ENCODE measurements at regions not wholly inside any gene's neighbourhood (a gene's known extent, or its start where the extent isn't known, plus 50 kb on each side); places are given as distances from the start of the nearest gene placed in this dataset.

DNA sequence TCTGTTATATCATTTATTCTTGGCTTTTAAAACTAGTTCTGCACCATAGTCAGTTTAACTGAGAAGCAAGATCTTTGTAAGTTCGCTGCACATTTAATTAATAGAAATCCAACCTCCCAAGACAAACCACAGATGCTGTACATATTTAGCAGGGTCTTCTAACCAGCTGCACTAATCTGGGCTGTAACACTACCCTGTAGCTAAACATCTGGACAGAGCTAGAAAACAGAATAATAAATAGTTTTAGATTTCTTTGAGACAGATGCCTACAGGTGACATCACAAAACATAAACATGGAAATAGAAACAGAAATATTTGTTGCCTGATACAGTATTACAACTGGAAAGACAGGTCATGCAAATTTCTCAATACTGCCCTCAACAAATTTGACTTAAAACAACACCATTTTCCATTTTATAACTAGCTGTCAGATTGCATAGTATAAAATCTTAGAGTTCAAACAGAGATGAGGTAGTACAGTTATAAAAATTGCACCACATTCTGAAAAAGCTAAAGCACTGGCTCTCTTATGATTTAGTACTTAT, 315.1 kb downstream of the NR4A2 start:
- ATAC-seq (ENCODE audit: low read depth) (no peak), DNase-seq (ENCODE audit: low spot score) (no peak)

DNA sequence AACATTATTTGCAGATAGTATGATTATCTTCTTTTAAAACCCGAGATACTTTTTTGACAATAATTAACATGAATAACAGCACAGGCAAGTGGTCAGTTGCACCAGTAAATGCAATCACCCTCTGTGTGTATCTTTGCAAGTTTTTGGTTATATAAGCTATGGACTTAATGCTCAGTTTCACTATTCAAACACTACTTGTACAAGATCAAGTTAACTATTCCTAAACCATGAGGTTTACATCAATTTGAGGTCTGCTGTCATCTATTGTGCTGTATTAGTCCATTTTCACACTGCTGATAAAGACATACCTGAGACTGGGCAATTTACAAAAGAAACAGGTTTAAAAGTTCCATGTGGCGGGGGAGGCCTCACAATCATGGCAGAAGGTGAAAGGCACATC, 323.2 kb downstream of the NR4A2 start:
- no peaks in the 10 kb centered on the region for H3K27me3 ChIP-seq (ENCODE audit: insufficient read depth, poor library complexity, severe bottlenecking)
- no peaks in the 10 kb centered on the region for H3K36me3 ChIP-seq (ENCODE audit: low read depth)
- H3K9me3 ChIP-seq (ENCODE audit: severe bottlenecking) = no peaks in the 10 kb centered on the region
- TF ChIP-seq, protein P1, sequence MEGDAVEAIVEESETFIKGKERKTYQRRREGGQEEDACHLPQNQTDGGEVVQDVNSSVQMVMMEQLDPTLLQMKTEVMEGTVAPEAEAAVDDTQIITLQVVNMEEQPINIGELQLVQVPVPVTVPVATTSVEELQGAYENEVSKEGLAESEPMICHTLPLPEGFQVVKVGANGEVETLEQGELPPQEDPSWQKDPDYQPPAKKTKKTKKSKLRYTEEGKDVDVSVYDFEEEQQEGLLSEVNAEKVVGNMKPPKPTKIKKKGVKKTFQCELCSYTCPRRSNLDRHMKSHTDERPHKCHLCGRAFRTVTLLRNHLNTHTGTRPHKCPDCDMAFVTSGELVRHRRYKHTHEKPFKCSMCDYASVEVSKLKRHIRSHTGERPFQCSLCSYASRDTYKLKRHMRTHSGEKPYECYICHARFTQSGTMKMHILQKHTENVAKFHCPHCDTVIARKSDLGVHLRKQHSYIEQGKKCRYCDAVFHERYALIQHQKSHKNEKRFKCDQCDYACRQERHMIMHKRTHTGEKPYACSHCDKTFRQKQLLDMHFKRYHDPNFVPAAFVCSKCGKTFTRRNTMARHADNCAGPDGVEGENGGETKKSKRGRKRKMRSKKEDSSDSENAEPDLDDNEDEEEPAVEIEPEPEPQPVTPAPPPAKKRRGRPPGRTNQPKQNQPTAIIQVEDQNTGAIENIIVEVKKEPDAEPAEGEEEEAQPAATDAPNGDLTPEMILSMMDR (IDR thresholded peaks at IDR 0.05; ENCODE audit: poor library complexity, severe bottlenecking) = no peak
- no peak for ATAC-seq (ENCODE audit: low read depth)
- H3K4me3 ChIP-seq (ENCODE audit: severe bottlenecking) = no peak overlapping the region
- no peak overlapping the region for H3K27ac ChIP-seq (ENCODE audit: poor library complexity, severe bottlenecking)
- no peak for DNase-seq (ENCODE audit: low spot score)
- no peaks in the 10 kb centered on the region for H3K4me1 ChIP-seq (ENCODE audit: insufficient read depth, poor library complexity, severe bottlenecking)

More for the DNA sequence above, 315.1 kb downstream of the NR4A2 start:
- Histone ChIP-seq H3K4me3 (ENCODE audit: severe bottlenecking) (no peak overlapping the region), H3K27ac (ENCODE audit: poor library complexity, severe bottlenecking) (no peak overlapping the region), H3K36me3 (ENCODE audit: low read depth) (no peaks in the 10 kb centered on the region), H3K9me3 (ENCODE audit: severe bottlenecking) (no peaks in the 10 kb centered on the region), H3K4me1 (ENCODE audit: insufficient read depth, poor library complexity, severe bottlenecking) (peaks cover 7% of the 10 kb centered on the region), H3K27me3 (ENCODE audit: insufficient read depth, poor library complexity, severe bottlenecking) (no peaks in the 10 kb centered on the region)
- TF ChIP-seq, protein P1 (IDR thresholded peaks at IDR 0.05; ENCODE audit: poor library complexity, severe bottlenecking) = no peak

DNA sequence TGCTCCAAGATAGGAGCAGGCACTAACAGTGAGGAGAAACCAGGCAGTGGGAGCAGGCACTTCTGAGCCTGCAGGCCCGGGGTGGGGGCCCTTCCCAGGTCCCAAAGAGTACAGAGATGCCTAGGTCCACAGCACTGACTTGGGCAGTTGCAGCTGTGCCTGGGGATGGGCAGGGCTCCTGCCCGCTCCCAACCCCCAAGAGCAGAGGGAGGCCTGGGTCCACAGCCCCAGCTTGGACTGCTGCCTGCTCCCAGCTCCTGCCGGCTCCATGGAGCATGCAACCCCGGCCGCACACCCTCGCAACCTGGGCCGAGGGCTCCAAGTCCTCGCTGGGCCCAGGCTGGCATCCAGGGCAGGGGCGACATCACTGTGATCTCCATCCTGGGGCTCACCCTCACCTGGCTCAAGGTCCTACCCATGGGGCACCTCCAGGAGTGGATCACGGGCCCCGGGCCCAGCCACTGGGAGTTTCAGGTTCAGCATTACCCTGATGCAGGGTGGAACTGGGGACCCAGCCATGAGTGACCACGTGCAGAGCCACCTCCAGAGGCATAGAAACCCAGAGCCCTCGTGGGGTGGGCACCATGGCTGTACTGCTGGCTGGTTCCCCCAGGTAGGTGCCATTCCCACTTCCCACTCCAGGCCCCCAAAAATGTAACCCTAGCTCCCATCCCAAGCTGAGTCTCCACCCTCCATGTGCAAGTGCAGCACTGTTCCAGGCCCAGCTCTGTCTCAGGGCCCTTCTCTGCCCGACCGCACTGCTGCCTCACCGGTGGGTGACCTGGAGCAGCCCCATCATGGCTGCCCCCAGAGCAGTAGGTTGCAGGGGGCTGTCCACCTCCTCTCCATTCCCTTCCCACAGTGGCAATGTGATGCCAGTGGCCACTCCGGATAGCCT, 325.6 kb downstream of the NR4A2 start:
- TF ChIP-seq, protein P1 (IDR thresholded peaks at IDR 0.05; ENCODE audit: poor library complexity, severe bottlenecking) = no peak
- H3K4me3 ChIP-seq (ENCODE audit: severe bottlenecking) = no peak overlapping the region
- no peak for ATAC-seq (ENCODE audit: low read depth)
- DNase-seq (ENCODE audit: low spot score) = no peak
- H3K36me3 ChIP-seq (ENCODE audit: low read depth) = no peaks in the 10 kb centered on the region
- no peaks in the 10 kb centered on the region for H3K27me3 ChIP-seq (ENCODE audit: insufficient read depth, poor library complexity, severe bottlenecking)
- no peaks in the 10 kb centered on the region for H3K9me3 ChIP-seq (ENCODE audit: severe bottlenecking)
- H3K27ac ChIP-seq (ENCODE audit: poor library complexity, severe bottlenecking) = no peak overlapping the region
- H3K4me1 ChIP-seq (ENCODE audit: insufficient read depth, poor library complexity, severe bottlenecking) = no peaks in the 10 kb centered on the region

- Histone ChIP-seq H3K36me3 (ENCODE audit: low read depth) (no peaks in the 10 kb centered on the region), H3K4me1 (ENCODE audit: insufficient read depth, poor library complexity, severe bottlenecking) (no peaks in the 10 kb centered on the region), H3K27me3 (ENCODE audit: insufficient read depth, poor library complexity, severe bottlenecking) (no peaks in the 10 kb centered on the region), H3K27ac (ENCODE audit: poor library complexity, severe bottlenecking) (no peak overlapping the region), H3K9me3 (ENCODE audit: severe bottlenecking) (no peaks in the 10 kb centered on the region), H3K4me3 (ENCODE audit: severe bottlenecking) (no peak overlapping the region)
- ATAC-seq (ENCODE audit: low read depth) (peak; percentile 83), DNase-seq (ENCODE audit: low spot score) (no peak)
- TF ChIP-seq, protein P1 (IDR thresholded peaks at IDR 0.05; ENCODE audit: poor library complexity, severe bottlenecking) = peak; percentile 26
These were observed 326.4 kb downstream of the NR4A2 start for GRCh38 chr2:156005999-156006712.
